HG02938 (cell line): ENCODE measurements at regions not wholly inside any gene's neighbourhood (a gene's known extent, or its start where the extent isn't known, plus 50 kb on each side); places are given as distances from the start of the nearest gene placed in this dataset.
"Not testable (repeated sequence)": the region's sequence is repeated elsewhere in the genome, so short reads cannot be mapped to it uniquely, and the experiment has no call there.

Experiments used
- ATAC-seq: cut with Tn5 transposase; IDR thresholded peaks from one replicate; pipeline ENCODE4 v1.9.1; 2021; ENCODE audit warnings: mild to moderate bottlenecking, moderate library complexity; ENCODE audit not compliant: unreplicated experiment

DNA sequence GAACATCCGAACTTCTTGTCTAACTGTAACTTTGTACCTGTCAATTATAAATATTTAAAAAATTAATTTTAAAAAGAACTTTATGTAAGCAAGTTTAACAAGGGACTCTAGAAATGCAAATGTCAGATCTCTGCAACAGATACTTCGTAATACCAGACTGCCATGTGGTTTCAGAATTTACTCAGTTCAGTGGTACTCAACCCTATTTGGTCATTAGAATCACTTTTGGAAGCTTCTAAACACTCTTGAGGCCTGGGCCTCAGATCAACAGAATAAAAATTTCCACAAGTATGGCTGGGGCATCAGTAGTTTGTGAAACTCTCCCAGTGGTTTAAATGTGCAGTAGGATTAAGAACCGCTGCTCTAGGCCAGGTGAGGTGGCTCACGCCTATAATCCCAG is 139.5 kb upstream of the SMYD2 start:
- ATAC-seq: no peak

DNA sequence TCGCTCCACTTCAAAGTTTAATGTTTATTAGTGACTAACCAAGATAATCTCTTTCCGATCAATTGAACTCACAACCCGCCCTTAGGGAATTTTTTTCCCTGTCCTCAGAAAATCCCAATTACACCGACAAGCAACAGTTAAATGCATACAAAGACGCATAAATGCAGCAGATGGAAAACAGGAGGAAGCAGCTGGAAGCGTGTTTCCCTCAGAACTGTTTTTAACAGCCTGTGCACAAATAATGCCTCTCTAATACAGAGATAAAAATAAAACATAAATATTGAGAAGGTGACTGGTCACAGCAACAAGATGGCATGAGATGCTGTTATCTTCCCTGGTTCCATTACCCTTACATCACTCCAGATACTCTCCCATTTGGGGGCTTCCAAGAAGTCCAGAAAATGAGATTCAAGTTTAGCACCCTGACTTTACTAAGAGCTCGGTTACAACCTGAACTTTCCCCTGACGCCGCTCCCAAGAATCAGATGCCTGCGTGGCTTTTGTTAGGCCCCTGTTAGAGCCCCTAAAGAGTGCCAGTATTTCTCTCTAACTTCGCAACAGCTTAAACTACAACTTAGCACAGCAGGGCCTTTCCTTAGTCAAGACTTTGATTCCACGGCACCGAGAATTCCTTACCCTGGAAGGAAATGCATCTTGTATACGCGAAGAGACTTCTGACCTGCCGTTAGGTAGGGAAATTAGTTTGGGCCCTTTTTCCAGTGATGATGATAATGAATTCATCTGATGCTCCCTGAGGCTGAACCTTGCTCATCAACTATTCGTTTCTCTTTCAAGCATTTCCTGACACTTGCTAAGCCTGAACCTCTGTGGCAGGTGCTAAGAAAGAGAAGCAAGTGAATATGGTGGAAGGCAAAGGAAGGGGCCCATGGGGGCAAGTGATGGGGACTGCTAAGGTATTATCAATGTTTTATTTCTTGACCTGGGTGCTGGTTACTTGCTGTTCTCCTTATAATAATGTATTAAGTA is 137.7 kb upstream of the SMYD2 start:
- no peak for ATAC-seq

DNA sequence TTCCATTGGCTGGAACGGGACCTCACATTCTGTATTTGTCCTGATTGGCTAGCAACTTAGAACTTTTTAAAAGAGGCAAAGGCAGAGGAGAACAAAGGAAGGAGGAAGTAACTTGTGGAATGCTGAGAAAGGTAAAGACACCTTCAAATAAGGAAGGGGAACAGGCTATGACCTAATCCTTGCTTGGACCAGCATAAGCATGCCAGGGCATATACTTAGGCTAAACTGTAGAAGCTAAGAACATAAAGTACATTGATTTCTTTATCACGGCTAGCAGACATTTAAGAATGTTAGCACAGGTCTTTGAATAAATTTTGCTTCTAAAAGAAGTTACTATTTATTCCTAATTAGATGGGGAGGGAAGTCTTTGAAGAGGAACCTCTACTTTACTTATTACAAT is 136.4 kb upstream of the SMYD2 start:
- not testable (repeated sequence) for ATAC-seq

DNA sequence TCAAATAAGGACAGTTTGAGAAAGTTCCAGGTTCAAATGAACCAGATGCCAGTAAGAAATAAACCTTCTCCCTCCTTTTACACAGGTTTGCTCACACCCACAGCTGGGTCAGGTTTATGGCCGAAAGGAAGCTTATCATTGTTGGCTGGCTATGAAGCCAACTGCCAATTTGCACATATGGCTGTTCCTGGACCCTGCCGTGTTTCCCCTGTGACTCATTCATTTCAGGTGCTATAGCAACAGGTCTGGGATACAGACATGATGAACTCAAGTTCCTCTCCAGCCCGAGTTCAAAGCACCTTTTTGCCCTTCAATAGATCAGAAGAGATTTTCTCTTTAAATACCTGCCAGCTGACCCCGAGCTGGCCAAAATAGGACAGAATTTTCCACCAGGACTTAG is 134.4 kb upstream of the SMYD2 start:
- ATAC-seq: no peak

DNA sequence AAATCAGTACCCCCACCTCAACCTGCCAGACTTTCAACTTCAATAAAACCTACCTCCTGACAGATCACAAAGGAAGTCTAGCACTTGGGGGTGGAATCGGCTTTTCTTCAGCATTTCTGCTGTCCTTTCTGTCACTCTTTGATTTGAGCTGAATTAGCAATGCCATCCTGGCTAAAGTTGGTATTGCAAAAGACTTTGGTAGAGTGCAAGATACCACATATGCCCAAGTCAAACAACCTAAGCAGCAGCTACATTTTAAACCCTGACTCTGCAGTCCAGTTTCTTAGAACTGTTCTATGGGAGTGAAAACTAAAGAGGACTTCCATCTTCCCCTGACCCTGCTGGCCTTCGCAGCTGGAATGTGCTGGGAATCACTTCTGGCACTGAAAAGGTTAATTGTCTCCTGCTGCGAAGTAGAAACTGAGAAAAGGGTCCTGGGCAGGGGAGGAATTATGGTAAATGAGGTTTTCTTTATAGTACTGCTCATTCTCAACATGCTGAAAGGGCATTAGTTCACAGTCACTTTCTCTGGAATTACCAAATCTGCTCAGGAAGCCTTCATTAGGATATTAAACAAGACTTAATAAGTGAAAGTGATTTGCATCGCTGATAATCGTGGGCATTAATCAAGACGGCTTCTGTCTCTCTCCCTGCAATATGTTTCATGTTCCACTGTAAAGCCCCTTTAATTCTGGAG is 126.2 kb upstream of the SMYD2 start:
- no peak for ATAC-seq

DNA sequence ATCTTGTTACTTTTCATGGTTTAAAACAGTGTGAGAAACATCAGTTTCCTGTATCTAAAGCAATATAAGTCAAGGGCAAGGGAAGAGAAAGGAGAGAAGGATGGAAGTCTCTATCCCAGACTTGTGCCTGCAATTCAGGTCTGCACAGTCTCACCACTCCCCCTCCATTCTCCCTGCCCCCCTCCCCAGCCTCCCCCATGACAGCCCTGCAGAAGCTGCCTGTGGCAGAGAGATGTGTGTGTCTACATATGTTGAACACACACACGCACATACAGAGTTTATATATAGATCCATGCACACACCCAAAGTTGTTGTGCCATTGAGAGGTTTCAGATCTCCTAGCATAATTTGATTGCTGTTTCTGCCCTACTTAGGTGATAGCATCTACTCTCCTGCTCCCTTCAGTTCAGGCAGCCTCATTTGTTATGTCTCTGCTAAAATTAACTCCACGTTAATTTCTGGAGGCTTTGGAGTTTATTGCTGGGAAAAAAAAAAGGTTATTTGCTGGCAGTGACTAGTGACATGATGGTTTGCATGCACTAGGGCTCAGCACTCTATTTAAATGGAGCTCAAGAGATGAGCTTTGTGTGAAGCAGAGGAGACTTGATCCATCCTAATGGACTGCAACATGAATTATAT is 124.9 kb upstream of the SMYD2 start:
- no peak for ATAC-seq

DNA sequence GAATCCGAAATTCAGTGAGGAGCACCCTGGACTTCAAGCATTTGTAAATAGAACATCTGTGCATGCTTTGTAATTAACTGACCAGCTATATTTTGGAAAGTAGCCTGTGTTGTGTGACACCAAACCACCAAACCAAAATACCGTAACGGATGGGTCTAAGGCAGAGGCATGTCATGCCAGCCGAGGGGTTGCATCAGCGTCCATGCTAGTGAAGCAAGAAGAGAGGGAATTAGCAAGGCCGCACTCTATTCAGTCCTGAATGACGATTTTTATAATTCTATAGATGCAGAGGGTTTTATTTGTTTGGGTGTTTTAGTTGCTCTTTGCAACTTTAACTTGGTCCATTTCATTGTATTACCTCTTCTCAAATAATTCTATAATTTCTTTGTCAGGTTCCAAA is 116.8 kb upstream of the SMYD2 start:
- no peak for ATAC-seq

DNA sequence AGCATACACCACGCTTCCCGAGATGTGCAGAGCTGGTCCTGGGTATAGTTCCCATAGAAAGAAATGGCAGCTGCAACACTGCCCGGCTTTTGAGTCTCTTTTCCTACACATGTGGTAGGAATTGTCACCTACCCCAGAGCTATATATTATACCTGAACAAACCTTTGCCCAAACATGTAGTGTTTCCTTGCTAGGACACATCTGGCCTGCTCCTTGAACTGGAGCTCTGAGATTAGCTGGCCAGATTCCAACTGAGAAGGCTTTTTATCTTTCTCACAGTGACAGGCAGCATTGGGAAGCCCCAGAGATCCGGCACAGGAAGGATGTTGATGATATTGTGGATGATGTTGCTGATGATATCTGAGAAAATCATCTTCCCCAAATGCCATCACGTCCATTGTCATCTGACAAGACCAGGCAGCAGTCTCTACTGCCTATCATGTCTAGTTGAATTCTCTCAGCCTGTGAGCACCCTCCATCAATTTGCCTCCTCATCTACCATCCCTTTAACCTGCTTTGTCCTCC is 115.0 kb upstream of the SMYD2 start:
- ATAC-seq: no peak

DNA sequence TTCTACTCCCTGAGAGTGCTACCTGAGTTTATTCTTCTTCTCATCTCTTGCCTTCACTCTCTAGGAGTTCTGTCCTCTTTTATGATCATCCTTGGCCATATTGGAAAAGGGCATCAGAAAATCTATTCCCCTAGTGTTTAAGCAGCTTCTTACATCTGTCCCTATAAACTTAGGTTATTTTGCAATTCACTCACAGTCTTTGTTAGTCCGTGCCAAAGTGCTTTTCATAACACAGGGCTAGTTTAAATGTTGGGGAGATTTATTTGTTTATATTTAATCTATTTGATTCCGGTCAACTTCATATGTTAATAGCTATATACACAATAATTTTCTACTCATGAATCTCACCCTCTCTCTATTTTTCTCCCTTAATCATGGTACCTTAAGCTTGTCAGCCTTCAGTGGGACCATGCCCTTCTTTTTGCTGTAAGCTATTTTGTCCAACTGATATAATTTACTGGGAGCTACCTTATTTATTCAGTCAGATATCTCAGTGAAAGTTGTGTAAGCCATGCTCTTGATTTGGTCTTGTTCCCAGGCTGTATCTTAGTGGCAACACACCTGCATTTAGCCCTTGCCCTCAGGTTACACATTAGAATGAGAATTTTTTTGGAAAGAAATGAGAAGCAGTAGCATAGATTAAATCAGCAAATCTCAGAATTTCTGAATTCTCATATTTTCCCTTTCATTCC is 106.3 kb upstream of the SMYD2 start:
- ATAC-seq: no peak

DNA sequence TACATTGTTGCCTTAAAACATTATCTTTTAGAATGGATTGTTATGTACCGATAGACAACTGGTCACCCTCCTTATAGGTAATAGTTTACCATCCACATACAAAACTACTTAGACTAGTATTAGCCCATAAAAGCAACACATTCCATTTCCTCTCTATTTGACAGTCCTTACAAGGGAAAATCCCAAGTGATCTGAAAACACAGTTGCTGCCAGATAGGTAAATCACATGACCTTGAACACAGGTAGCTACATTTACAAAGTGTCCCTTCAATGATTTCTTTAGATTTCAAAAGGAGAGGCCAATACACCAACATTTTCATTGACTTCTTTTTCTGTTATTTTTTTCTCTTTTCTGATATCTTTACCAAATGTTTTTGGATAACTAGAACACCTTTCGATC is 102.9 kb upstream of the SMYD2 start:
- ATAC-seq: no peak

DNA sequence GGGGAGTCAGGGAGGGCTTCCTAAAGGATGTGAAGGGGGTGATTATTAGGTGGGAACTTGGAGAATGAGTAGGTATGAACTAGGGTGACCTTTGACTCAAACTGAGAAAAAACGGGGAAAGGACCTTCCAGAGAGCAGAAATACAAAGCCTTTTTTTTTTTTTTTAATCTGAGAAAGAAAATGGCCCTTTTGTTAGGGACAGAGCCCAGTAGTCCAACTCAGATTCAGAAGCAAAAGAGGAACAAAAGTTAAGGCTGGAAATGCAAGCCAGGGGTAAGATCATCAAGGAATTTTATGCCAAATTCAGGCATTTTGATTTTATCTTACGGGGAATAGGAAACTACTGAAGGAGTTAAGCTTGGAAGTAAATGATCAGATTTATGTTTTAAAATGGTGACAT is 96.0 kb upstream of the SMYD2 start:
- no peak for ATAC-seq

DNA sequence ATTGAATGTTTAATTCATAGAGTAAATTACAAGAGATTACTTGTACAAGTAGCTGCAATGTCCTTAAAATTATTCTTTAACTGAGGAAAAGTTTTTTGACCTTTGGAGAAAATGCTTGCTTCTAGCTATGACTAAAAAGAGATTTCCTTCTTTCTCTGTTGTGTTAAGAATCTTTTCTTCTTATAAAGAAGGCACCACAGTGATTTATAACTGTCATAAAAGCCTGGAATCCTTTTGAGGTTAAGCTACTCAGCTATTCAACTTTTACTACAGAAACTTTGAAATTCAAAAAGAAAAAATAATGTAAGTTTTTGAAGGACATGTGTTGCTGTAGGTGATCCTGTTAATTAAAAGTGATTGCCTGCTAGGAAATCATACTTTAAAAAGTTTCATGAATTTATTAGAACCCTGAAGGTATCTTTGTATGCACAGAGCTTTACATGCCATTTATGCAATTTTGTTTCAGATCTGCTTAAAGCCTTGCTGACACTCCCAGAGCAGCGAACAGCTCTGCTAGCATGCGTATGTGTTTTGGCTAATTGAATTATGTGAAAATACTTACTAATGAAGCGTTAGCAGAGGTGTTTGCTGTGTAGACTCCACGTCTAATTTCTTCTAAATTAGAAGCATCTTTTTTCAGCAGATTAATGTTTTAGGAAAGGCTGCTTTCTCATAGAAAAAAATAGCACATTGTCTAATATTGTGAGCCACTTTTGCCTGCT is 94.7 kb upstream of the SMYD2 start:
- ATAC-seq: no peak

DNA sequence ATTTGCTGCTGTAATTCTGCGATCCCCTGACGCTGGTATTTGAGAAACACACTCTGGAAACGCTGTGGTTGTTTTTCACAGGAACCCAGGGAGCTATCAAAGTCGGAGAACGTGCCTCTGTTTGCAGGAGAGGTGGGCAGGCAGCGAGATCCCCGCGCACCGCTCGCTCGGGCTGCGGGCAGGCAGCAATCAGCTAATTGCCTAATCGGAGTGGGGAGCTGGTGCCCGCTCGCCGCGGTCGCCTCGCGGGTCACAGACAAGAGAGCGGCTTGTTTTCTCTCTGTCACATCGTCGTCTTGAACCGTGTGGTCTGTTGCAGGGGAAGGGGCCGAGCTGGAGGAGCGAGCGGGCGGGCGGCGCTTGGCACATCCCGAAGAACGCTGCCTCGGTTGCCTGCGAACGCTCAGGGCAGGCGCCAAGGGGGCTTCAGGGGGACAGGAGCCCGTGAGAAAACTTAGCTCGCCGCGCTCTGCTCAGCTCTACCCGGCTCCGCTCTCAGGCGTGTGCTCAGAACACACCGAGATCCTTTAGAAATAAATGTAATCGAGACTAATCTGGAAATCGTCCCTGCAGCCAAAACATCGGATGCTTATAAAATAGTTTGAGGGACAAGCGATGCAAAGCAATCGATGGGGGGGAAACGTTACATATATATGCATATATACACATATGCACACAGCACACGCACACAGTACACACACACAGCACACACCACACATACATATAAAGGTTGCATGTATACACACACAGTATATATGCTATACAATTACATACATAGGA is 93.6 kb upstream of the SMYD2 start:
- ATAC-seq: no peak

DNA sequence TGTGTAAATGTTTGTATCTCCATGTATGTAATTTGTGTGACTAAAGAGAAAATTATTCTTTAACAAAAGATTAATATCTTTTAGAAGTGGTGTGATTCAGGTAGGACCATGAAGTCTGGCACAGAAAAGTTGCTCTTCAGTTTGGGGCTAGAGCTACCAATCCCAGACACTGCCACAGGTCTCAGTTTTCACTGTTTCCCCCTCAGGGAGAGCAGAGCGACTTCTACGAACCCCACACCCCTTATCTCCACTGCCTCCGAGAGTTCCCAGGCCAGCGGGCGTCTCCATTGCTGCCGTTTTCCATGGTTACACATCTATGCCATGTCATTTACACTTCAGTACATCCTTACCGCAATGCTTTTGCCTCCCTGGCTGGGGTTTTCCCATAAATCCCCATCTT is 93.0 kb upstream of the SMYD2 start:
- ATAC-seq: no peak

DNA sequence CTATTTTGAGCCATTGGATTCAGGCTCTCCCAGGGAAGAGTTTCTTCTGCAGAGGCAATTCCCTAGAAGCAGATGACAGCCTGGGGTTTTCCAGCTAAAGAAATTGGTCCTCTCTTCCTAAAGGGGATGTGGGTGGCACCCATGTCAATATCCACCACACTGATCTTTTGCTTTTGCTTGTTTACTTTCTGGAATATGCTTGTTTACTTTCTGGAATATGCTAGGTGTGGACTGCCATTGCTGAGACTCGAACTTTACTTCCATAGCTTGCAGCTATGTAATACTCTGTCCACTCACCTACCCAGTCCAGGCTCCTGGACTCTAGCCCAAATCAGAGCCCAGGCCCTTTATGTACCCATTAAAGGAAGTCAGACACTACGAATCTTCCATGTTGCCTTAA is 92.1 kb upstream of the SMYD2 start:
- ATAC-seq: no peak

DNA sequence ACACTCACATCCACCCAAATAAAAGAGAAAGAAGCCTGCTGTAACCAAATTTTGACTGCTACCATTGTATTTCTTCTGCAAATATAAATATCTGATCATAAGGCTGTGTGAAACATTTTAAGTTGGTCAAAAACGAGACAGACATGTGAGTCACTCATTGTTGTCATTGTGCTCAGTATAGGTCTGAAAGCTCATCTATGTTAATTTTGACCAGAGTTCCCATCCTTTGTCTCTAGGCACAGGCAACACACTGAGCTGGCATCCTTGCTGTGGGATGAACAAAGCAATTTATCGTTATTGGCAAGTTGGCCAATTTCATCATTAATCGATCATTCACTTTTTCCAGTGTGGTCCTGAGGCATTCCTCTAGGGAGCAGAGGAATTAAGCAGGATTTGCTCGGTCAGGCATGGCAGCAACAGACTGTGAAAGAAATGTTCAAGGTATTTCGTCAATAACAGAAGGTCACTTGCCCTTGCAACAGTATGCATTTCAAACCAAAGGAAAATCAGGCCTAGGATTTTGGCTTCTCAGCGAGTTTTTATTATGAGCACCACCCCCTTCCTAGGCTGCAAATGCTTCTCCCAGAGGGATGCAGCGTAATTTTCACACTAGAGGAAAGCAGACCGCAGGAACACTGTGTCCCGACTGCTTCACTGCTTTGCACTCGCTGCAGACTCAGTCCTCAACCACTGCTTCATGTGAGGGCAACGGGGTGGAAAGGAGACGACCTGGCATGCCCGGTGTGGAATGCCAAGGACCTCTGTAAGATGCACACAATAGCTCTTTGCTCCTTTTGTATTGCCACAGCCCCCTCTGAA is 87.9 kb upstream of the SMYD2 start:
- ATAC-seq: no peak

DNA sequence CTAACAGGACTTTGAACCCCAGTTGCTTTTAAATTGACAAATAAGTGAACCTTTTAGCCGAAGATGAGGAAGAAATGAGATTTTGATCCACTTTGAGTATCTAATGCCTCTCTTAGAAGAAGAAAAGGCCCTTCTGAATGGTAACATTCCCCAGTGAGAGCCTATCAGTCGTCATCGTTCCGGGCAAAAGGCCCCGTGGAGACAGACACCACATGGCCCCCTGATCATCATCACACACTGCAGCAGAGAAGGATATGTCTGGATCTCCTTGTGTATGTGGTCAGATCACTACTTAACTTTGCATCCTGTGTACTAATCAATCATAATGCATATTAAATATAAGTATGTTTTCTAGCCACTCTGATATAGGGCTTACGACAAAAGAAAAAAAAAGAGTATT is 87.3 kb upstream of the SMYD2 start:
- no peak for ATAC-seq

DNA sequence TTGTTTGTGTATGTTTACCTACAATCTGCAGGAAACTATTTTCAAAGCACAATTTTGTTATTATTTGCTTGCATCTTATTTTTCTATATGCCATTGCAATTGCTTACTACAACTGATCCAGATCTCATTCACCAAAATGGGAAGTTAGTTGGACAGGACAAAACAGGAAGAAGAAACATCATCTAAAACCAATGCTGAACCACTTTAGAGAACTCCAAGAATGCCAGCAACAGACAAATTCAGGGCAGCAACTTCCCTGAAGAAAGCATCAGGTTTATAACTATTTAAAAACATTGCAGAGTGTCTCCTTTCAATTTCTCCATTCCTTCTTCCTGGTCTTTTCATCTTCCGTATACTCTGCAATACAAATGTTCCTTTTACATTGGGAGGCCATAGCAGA is 82.4 kb upstream of the SMYD2 start:
- no peak for ATAC-seq

DNA sequence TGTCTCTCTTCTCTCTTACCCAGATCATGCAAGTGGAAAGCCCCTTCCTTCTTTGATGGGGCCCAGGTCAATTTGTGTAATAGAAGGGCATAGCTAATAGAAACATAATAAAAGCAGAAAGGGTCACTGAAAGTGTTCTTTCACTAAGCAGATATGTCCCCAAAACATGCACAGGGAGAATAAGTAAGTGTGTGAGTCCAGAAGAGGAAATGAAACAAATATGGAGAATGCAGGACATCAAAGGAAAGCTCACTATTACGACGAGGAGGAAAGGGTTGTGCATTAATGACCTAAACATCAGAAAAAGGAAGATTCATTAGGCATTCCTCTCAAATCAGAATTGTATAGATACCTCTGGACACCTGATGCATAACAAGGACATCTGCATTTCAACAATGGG is 81.4 kb upstream of the SMYD2 start:
- ATAC-seq: no peak
